Fibroblast of pulmonary artery (primary cell): ENCODE measurements at regions not wholly inside any gene's neighbourhood (a gene's known extent, or its start where the extent isn't known, plus 50 kb on each side); places are given as distances from the start of the nearest gene placed in this dataset.

Experiments
- DNase-seq: peaks from one replicate; pipeline ENCODE4 v3.0.0-alpha.2; 2010; ENCODE audit warnings: low read depth
- H3K4me3 ChIP-seq: replicated peaks from 2 replicates; pipeline ENCODE4 v1.5.1; 2011; ENCODE audit warnings: low read depth, mild to moderate bottlenecking, control low read depth, low read length, moderate library complexity
- CTCF ChIP-seq: IDR thresholded peaks from 2 replicates; pipeline ENCODE4 v1.5.1; 2011; ENCODE audit warnings: mild to moderate bottlenecking, control low read depth, low read length, inconsistent platforms; ENCODE audit errors: missing control alignments

GRCh38 chr11:104422324-104422944 lies 258.5 kb upstream of the PDGFD start:
- no peak overlapping the region for H3K4me3 ChIP-seq
- TF ChIP-seq CTCF = no peak
- no peak for DNase-seq

- no peak for TF ChIP-seq CTCF
- no peak overlapping the region for H3K4me3 ChIP-seq
- DNase-seq = no peak
These were observed 246.4 kb upstream of the PDGFD start for GRCh38 chr11:104410336-104410735.

- H3K4me3 ChIP-seq = no peak overlapping the region
- no peak for DNase-seq
- no peak for TF ChIP-seq CTCF
These were observed 244.7 kb upstream of the PDGFD start for GRCh38 chr11:104408630-104409029.

GRCh38 chr11:104405277-104405676 lies 241.3 kb upstream of the PDGFD start:
- no peak for TF ChIP-seq CTCF
- DNase-seq = no peak
- no peak overlapping the region for H3K4me3 ChIP-seq

- DNase-seq = no peak
- no peak for TF ChIP-seq CTCF
- H3K4me3 ChIP-seq = no peak overlapping the region
These were observed 240.6 kb upstream of the PDGFD start for GRCh38 chr11:104404231-104405175.

- no peak for DNase-seq
- no peak overlapping the region for H3K4me3 ChIP-seq
- TF ChIP-seq CTCF = no peak
These were observed 239.0 kb upstream of the PDGFD start for GRCh38 chr11:104402812-104403521.
